ENCODE measurements at regions not wholly inside any gene's neighbourhood (a gene's known extent, or its start where the extent isn't known, plus 50 kb on each side); places are given as distances from the start of the nearest gene placed in this dataset.
A peak's percentile ranks its signal among the peaks of the same experiment; 100 is the strongest.
"Not testable (repeated sequence)": the region's sequence is repeated elsewhere in the genome, so short reads cannot be mapped to it uniquely, and the experiment has no call there.

GRCh38 chr1:58966917-58967740 is 183.3 kb upstream of the JUN start:
- Histone ChIP-seq H3K4me3 (ENCODE audit: insufficient read depth, low read depth, low read length, poor library complexity, severe bottlenecking) (no peak overlapping the region), H3K36me3 (ENCODE audit: control insufficient read depth, insufficient read depth, low read length) (no peaks in the 10 kb centered on the region), H3K4me1 (ENCODE audit: control insufficient read depth, insufficient read depth, low read length, poor library complexity, severe bottlenecking) (no peaks in the 10 kb centered on the region), H3K27me3 (replicated peaks; ENCODE audit: control insufficient read depth, insufficient read depth, low read length, poor library complexity, severe bottlenecking) (no peaks in the 10 kb centered on the region), H3K27ac (ENCODE audit: insufficient read depth, low read length, poor library complexity, severe bottlenecking) (no peak overlapping the region), H3K9me3 (ENCODE audit: control insufficient read depth, low read length) (no peaks in the 10 kb centered on the region)
- no peak for DNase-seq

- no peaks in the 10 kb centered on the region for H3K27me3 ChIP-seq (replicated peaks; ENCODE audit: control insufficient read depth, insufficient read depth, low read length, poor library complexity, severe bottlenecking)
- H3K36me3 ChIP-seq (ENCODE audit: control insufficient read depth, insufficient read depth, low read length): no peaks in the 10 kb centered on the region
- no peak for DNase-seq
- peak overlapping the region; percentile 54 for H3K27ac ChIP-seq (ENCODE audit: insufficient read depth, low read length, poor library complexity, severe bottlenecking)
- H3K9me3 ChIP-seq (ENCODE audit: control insufficient read depth, low read length): no peaks in the 10 kb centered on the region
- peak overlapping the region; percentile 11 for H3K4me3 ChIP-seq (ENCODE audit: insufficient read depth, low read depth, low read length, poor library complexity, severe bottlenecking)
- H3K4me1 ChIP-seq (ENCODE audit: control insufficient read depth, insufficient read depth, low read length, poor library complexity, severe bottlenecking): no peaks in the 10 kb centered on the region
These were observed 184.6 kb upstream of the JUN start for GRCh38 chr1:58968360-58968952.

- H3K9me3 ChIP-seq (ENCODE audit: control insufficient read depth, low read length); H3K4me3 ChIP-seq (ENCODE audit: insufficient read depth, low read depth, low read length, poor library complexity, severe bottlenecking); H3K36me3 ChIP-seq (ENCODE audit: control insufficient read depth, insufficient read depth, low read length); H3K27ac ChIP-seq (ENCODE audit: insufficient read depth, low read length, poor library complexity, severe bottlenecking); H3K27me3 ChIP-seq (replicated peaks; ENCODE audit: control insufficient read depth, insufficient read depth, low read length, poor library complexity, severe bottlenecking); DNase-seq; H3K4me1 ChIP-seq (ENCODE audit: control insufficient read depth, insufficient read depth, low read length, poor library complexity, severe bottlenecking): not testable (repeated sequence)
These were observed 185.3 kb upstream of the JUN start for GRCh38 chr1:58969176-58969575.

- no peak overlapping the region for H3K27ac ChIP-seq (ENCODE audit: insufficient read depth, low read length, poor library complexity, severe bottlenecking)
- no peak overlapping the region for H3K4me3 ChIP-seq (ENCODE audit: insufficient read depth, low read depth, low read length, poor library complexity, severe bottlenecking)
- H3K27me3 ChIP-seq (replicated peaks; ENCODE audit: control insufficient read depth, insufficient read depth, low read length, poor library complexity, severe bottlenecking): no peaks in the 10 kb centered on the region
- no peaks in the 10 kb centered on the region for H3K4me1 ChIP-seq (ENCODE audit: control insufficient read depth, insufficient read depth, low read length, poor library complexity, severe bottlenecking)
- no peaks in the 10 kb centered on the region for H3K9me3 ChIP-seq (ENCODE audit: control insufficient read depth, low read length)
- DNase-seq: no peak
- H3K36me3 ChIP-seq (ENCODE audit: control insufficient read depth, insufficient read depth, low read length): no peaks in the 10 kb centered on the region
These were observed 187.8 kb upstream of the JUN start for GRCh38 chr1:58971629-58972140.

- Histone ChIP-seq H3K36me3 (ENCODE audit: control insufficient read depth, insufficient read depth, low read length) (no peaks in the 10 kb centered on the region), H3K27me3 (replicated peaks; ENCODE audit: control insufficient read depth, insufficient read depth, low read length, poor library complexity, severe bottlenecking) (no peaks in the 10 kb centered on the region), H3K27ac (ENCODE audit: insufficient read depth, low read length, poor library complexity, severe bottlenecking) (no peak overlapping the region), H3K4me1 (ENCODE audit: control insufficient read depth, insufficient read depth, low read length, poor library complexity, severe bottlenecking) (peaks cover 4% of the 10 kb centered on the region), H3K9me3 (ENCODE audit: control insufficient read depth, low read length) (no peaks in the 10 kb centered on the region), H3K4me3 (ENCODE audit: insufficient read depth, low read depth, low read length, poor library complexity, severe bottlenecking) (no peak overlapping the region)
- no peak for DNase-seq
These were observed 192.0 kb upstream of the JUN start for GRCh38 chr1:58975888-58976287.

GRCh38 chr1:58976294-58976693 is 192.4 kb upstream of the JUN start:
- Histone ChIP-seq H3K9me3 (ENCODE audit: control insufficient read depth, low read length) (no peaks in the 10 kb centered on the region), H3K4me3 (ENCODE audit: insufficient read depth, low read depth, low read length, poor library complexity, severe bottlenecking) (no peak overlapping the region), H3K4me1 (ENCODE audit: control insufficient read depth, insufficient read depth, low read length, poor library complexity, severe bottlenecking) (peaks cover 4% of the 10 kb centered on the region), H3K27ac (ENCODE audit: insufficient read depth, low read length, poor library complexity, severe bottlenecking) (no peak overlapping the region), H3K36me3 (ENCODE audit: control insufficient read depth, insufficient read depth, low read length) (no peaks in the 10 kb centered on the region), H3K27me3 (replicated peaks; ENCODE audit: control insufficient read depth, insufficient read depth, low read length, poor library complexity, severe bottlenecking) (no peaks in the 10 kb centered on the region)
- no peak for DNase-seq

- H3K9me3 ChIP-seq (ENCODE audit: control insufficient read depth, low read length): no peaks in the 10 kb centered on the region
- H3K27me3 ChIP-seq (replicated peaks; ENCODE audit: control insufficient read depth, insufficient read depth, low read length, poor library complexity, severe bottlenecking): no peaks in the 10 kb centered on the region
- peaks cover 4% of the 10 kb centered on the region for H3K4me1 ChIP-seq (ENCODE audit: control insufficient read depth, insufficient read depth, low read length, poor library complexity, severe bottlenecking)
- no peak for DNase-seq
- H3K36me3 ChIP-seq (ENCODE audit: control insufficient read depth, insufficient read depth, low read length): no peaks in the 10 kb centered on the region
- H3K4me3 ChIP-seq (ENCODE audit: insufficient read depth, low read depth, low read length, poor library complexity, severe bottlenecking): no peak overlapping the region
- no peak overlapping the region for H3K27ac ChIP-seq (ENCODE audit: insufficient read depth, low read length, poor library complexity, severe bottlenecking)
These were observed 193.8 kb upstream of the JUN start for GRCh38 chr1:58977598-58977997.

- Histone ChIP-seq H3K27ac (ENCODE audit: insufficient read depth, low read length, poor library complexity, severe bottlenecking) (no peak overlapping the region), H3K36me3 (ENCODE audit: control insufficient read depth, insufficient read depth, low read length) (no peaks in the 10 kb centered on the region), H3K9me3 (ENCODE audit: control insufficient read depth, low read length) (no peaks in the 10 kb centered on the region), H3K27me3 (replicated peaks; ENCODE audit: control insufficient read depth, insufficient read depth, low read length, poor library complexity, severe bottlenecking) (no peaks in the 10 kb centered on the region), H3K4me3 (ENCODE audit: insufficient read depth, low read depth, low read length, poor library complexity, severe bottlenecking) (no peak overlapping the region), H3K4me1 (ENCODE audit: control insufficient read depth, insufficient read depth, low read length, poor library complexity, severe bottlenecking) (peaks cover 4% of the 10 kb centered on the region)
- DNase-seq: no peak
These were observed 194.2 kb upstream of the JUN start for GRCh38 chr1:58978096-58978495.

GRCh38 chr1:58979086-58979485 is 195.2 kb upstream of the JUN start:
- no peaks in the 10 kb centered on the region for H3K27me3 ChIP-seq (replicated peaks; ENCODE audit: control insufficient read depth, insufficient read depth, low read length, poor library complexity, severe bottlenecking)
- H3K36me3 ChIP-seq (ENCODE audit: control insufficient read depth, insufficient read depth, low read length): no peaks in the 10 kb centered on the region
- no peak overlapping the region for H3K4me3 ChIP-seq (ENCODE audit: insufficient read depth, low read depth, low read length, poor library complexity, severe bottlenecking)
- no peaks in the 10 kb centered on the region for H3K9me3 ChIP-seq (ENCODE audit: control insufficient read depth, low read length)
- H3K4me1 ChIP-seq (ENCODE audit: control insufficient read depth, insufficient read depth, low read length, poor library complexity, severe bottlenecking): peaks cover 4% of the 10 kb centered on the region
- H3K27ac ChIP-seq (ENCODE audit: insufficient read depth, low read length, poor library complexity, severe bottlenecking): no peak overlapping the region
- DNase-seq: no peak

GRCh38 chr1:58979677-58980076 is 195.8 kb upstream of the JUN start:
- Histone ChIP-seq H3K4me1 (ENCODE audit: control insufficient read depth, insufficient read depth, low read length, poor library complexity, severe bottlenecking) (peaks cover 4% of the 10 kb centered on the region), H3K9me3 (ENCODE audit: control insufficient read depth, low read length) (no peaks in the 10 kb centered on the region), H3K4me3 (ENCODE audit: insufficient read depth, low read depth, low read length, poor library complexity, severe bottlenecking) (no peak overlapping the region), H3K27ac (ENCODE audit: insufficient read depth, low read length, poor library complexity, severe bottlenecking) (no peak overlapping the region), H3K27me3 (replicated peaks; ENCODE audit: control insufficient read depth, insufficient read depth, low read length, poor library complexity, severe bottlenecking) (no peaks in the 10 kb centered on the region), H3K36me3 (ENCODE audit: control insufficient read depth, insufficient read depth, low read length) (no peaks in the 10 kb centered on the region)
- DNase-seq: no peak
